GM12892 (cell line): ENCODE measurements at regions not wholly inside any gene's neighbourhood (a gene's known extent, or its start where the extent isn't known, plus 50 kb on each side); places are given as distances from the start of the nearest gene placed in this dataset.
"Not testable (repeated sequence)": the region's sequence is repeated elsewhere in the genome, so short reads cannot be mapped to it uniquely, and the experiment has no call there.

Experiments
- POLR2A ChIP-seq: IDR thresholded peaks from 2 replicates; pipeline ENCODE4 v1.6.1; 2011; ENCODE audit warnings: low read depth, low read length, control low read depth
- POLR2AphosphoS5 ChIP-seq: IDR thresholded peaks from 2 replicates; pipeline ENCODE4 v1.6.1; 2011; ENCODE audit warnings: low read depth, low read length, control low read depth
- TAF1 ChIP-seq: IDR thresholded peaks from 2 replicates; pipeline ENCODE4 v1.6.1; 2011; ENCODE audit warnings: low read depth, mild to moderate bottlenecking, control low read depth, low read length, borderline replicate concordance

DNA sequence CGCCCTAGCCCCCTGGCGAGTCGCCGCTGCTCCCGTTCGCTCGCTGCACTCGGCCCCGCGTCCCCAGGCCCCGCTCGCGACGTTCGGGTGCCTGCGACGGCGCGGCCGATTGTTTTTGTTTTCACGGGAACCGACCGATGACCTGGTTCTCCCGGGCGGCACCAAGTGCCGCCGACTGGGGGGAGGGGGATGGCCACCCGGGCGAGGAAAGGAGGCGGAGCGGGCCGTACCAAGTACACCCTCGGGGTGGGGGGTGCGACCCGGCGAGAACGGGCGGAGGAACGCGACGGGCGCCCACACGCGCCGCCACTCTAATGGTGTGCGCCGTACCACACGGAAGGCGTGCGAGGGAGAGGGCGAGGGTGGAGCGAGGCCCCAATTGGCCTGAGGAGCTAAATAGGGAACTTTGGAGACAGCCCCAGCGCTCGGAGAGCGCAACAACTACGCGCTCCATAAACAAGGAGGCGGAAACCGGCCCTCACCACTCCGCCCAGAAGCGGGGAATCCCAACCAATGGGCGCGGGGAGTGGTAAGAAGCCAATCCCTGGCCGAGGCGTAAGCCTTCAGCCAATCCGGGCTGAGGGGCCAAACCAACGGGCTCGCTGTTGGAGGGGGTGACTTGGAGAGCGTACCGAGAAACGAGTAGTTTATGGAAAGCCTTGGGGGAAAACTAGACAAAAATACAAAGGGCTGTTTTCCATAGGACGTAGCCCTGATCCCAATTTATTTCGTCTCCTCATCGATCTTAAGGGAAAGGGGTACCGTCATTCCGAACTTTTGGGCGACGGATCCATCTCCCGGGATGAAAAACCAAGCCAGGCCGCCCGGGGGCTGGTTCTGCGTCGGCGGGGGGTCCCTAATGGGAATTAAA lies 54.8 kb upstream of the PLGLB1 start:
- TF ChIP-seq TAF1, POLR2AphosphoS5: not testable (repeated sequence)
- peak; percentile 64; the same call in 1 of the 2 replicates for TF ChIP-seq POLR2A
